RKO (cell line): ENCODE measurements at regions not wholly inside any gene's neighbourhood (a gene's known extent, or its start where the extent isn't known, plus 50 kb on each side); places are given as distances from the start of the nearest gene placed in this dataset.

ENCODE experiments used
- DNase-seq: peaks from one replicate; pipeline ENCODE4 v3.0.0-alpha.2; 2016; ENCODE audit warnings: low spot score

GRCh38 chr6:84462698-84463097 is 235.3 kb upstream of the CEP162 start:
- no peak for DNase-seq

GRCh38 chr6:84461461-84461860 is 234.0 kb upstream of the CEP162 start:
- DNase-seq = no peak

- no peak for DNase-seq
These were observed 233.0 kb upstream of the CEP162 start for GRCh38 chr6:84460491-84460890.

- no peak for DNase-seq
These were observed 232.0 kb upstream of the CEP162 start for GRCh38 chr6:84459401-84459800.

- no peak for DNase-seq
These were observed 230.8 kb upstream of the CEP162 start for GRCh38 chr6:84458271-84458670.

- DNase-seq = no peak
These were observed 229.8 kb upstream of the CEP162 start for GRCh38 chr6:84457276-84457675.

GRCh38 chr6:84456803-84457202 is 229.4 kb upstream of the CEP162 start:
- DNase-seq = no peak

- DNase-seq = peak; percentile 30
These were observed 228.1 kb upstream of the CEP162 start for GRCh38 chr6:84455511-84456029.

GRCh38 chr6:84453499-84453898 is 226.1 kb upstream of the CEP162 start:
- DNase-seq = no peak

- DNase-seq = no peak
These were observed 222.6 kb upstream of the CEP162 start for GRCh38 chr6:84450018-84450417.

- no peak for DNase-seq
These were observed 221.8 kb upstream of the CEP162 start for GRCh38 chr6:84449220-84449619.

GRCh38 chr6:84448331-84448730 is 220.9 kb upstream of the CEP162 start:
- DNase-seq = no peak

GRCh38 chr6:84447651-84448050 is 220.2 kb upstream of the CEP162 start:
- no peak for DNase-seq

GRCh38 chr6:84445068-84445467 is 217.6 kb upstream of the CEP162 start:
- no peak for DNase-seq

- no peak for DNase-seq
These were observed 214.8 kb upstream of the CEP162 start for GRCh38 chr6:84442208-84442607.

- no peak for DNase-seq
These were observed 214.0 kb upstream of the CEP162 start for GRCh38 chr6:84441456-84441855.

- DNase-seq = no peak
These were observed 207.1 kb upstream of the CEP162 start for GRCh38 chr6:84434550-84434949.

- no peak for DNase-seq
These were observed 205.2 kb upstream of the CEP162 start for GRCh38 chr6:84432619-84433018.

GRCh38 chr6:84428300-84428907 is 201.0 kb upstream of the CEP162 start:
- DNase-seq = peak; percentile 57

GRCh38 chr6:84425971-84426705 is 198.7 kb upstream of the CEP162 start:
- DNase-seq = no peak

GRCh38 chr6:84424956-84425355 is 197.5 kb upstream of the CEP162 start:
- DNase-seq = no peak

- no peak for DNase-seq
These were observed 195.0 kb upstream of the CEP162 start for GRCh38 chr6:84422380-84422968.

GRCh38 chr6:84421031-84421430 is 193.6 kb upstream of the CEP162 start:
- no peak for DNase-seq
